H1 (cell line): ENCODE measurements at regions not wholly inside any gene's neighbourhood (a gene's known extent, or its start where the extent isn't known, plus 50 kb on each side); places are given as distances from the start of the nearest gene placed in this dataset.

Experiments used
- ATF3 ChIP-seq: IDR thresholded peaks from 2 replicates; pipeline ENCODE4 v1.6.1; 2011; ENCODE audit warnings: low read depth, mild to moderate bottlenecking, low read length; ENCODE audit not compliant: insufficient read depth
- HDAC2 ChIP-seq, 2 experiments: fragments of 300-600 bp in 1 of 2; sonication (generic) in 1 of 2; IDR thresholded peaks; 2 replicates each; pipeline ENCODE4 v1.6.1; 2011 to 2012; ENCODE audit warnings: low read depth in 2 of 2, low read length in 2 of 2, mild to moderate bottlenecking in 2 of 2, moderate library complexity in 2 of 2, borderline replicate concordance in 1 of 2, inconsistent platforms in 1 of 2
- PHF8 ChIP-seq: fragments of 200-600 bp; sonication (generic); conservative IDR thresholded peaks from 2 replicates; pipeline ENCODE4 v1.7.1; 2012; ENCODE audit warnings: low read depth, mild to moderate bottlenecking, inconsistent platforms, low read length, moderate library complexity
- SIN3A ChIP-seq, 2 experiments: IDR thresholded peaks in 1 of 2; conservative IDR thresholded peaks in 1 of 2; 2 replicates each; pipeline ENCODE4 v1.6.1; 2011 to 2012; ENCODE audit warnings: low read length in 2 of 2, improper control_type of control experiment in 1 of 2, low read depth in 1 of 2, mild to moderate bottlenecking in 1 of 2
- SIX5 ChIP-seq: IDR thresholded peaks from 2 replicates; pipeline ENCODE4 v1.6.1; 2011; ENCODE audit warnings: mild to moderate bottlenecking, low read depth, low read length
- SP4 ChIP-seq: IDR thresholded peaks from 2 replicates; pipeline ENCODE4 v1.6.1; 2012; ENCODE audit warnings: low read length, inconsistent platforms

GRCh38 chr9:95634114-95634513, 117.3 kb upstream of the PTCH1 start (continued):
- no peak for TF ChIP-seq SIX5
- TF ChIP-seq SIN3A (conservative IDR thresholded peaks at IDR 0.05 in 1 of 2, IDR thresholded peaks at IDR 0.05 in 1 of 2; ENCODE audit: low read depth in 1 of 2, low read length in 2 of 2) = no peak
- TF ChIP-seq HDAC2 (IDR thresholded peaks at IDR 0.05; ENCODE audit: borderline replicate concordance in 1 of 2, low read depth in 2 of 2, low read length in 2 of 2) = no peak
- no peak for TF ChIP-seq SP4
- TF ChIP-seq PHF8 = no peak
- TF ChIP-seq ATF3 = no peak
